GM23248 (cell line): ENCODE measurements at regions not wholly inside any gene's neighbourhood (a gene's known extent, or its start where the extent isn't known, plus 50 kb on each side); places are given as distances from the start of the nearest gene placed in this dataset.

Source experiments
- DNase-seq: peaks from one replicate; pipeline ENCODE4 v3.0.0-alpha.2; 2015
- H2AFZ ChIP-seq: fragments of 200-600 bp; sonication (generic); 2 replicates; pipeline ENCODE4 v1.6.1; 2016; ENCODE audit warnings: antibody characterized with exemption
- H3F3A ChIP-seq: fragments of 200-600 bp; sonication (generic); 2 replicates; pipeline ENCODE4 v1.6.1; 2016; ENCODE audit warnings: mild to moderate bottlenecking, antibody characterized with exemption, mixed run types; ENCODE audit not compliant: insufficient read depth
- H3K27ac ChIP-seq: fragments of 200-600 bp; sonication (generic); 2 replicates; pipeline ENCODE4 v1.5.1; 2016; ENCODE audit warnings: mild to moderate bottlenecking
- H3K27me3 ChIP-seq: fragments of 200-600 bp; sonication (generic); replicated peaks from 2 replicates; pipeline ENCODE4 v1.6.1; 2016; ENCODE audit warnings: mild to moderate bottlenecking; ENCODE audit not compliant: insufficient read depth
- H3K36me3 ChIP-seq: fragments of 200-600 bp; sonication (generic); 2 replicates; pipeline ENCODE4 v1.6.1; 2016; ENCODE audit warnings: low read depth, mild to moderate bottlenecking
- H3K4me1 ChIP-seq: fragments of 200-600 bp; sonication (generic); 2 replicates; pipeline ENCODE4 v1.6.1; 2016; ENCODE audit warnings: mild to moderate bottlenecking; ENCODE audit not compliant: insufficient read depth
- H3K4me2 ChIP-seq: fragments of 200-600 bp; sonication (generic); one replicate; pipeline ENCODE4 v1.6.1; 2016; ENCODE audit warnings: mild to moderate bottlenecking; ENCODE audit not compliant: unreplicated experiment
- H3K4me3 ChIP-seq: fragments of 200-600 bp; sonication (generic); 2 replicates; pipeline ENCODE4 v1.5.1; 2016; ENCODE audit warnings: mild to moderate bottlenecking
- H3K79me2 ChIP-seq: fragments of 200-600 bp; sonication (generic); 2 replicates; pipeline ENCODE4 v1.6.1; 2016; ENCODE audit warnings: mild to moderate bottlenecking; ENCODE audit not compliant: insufficient read depth
- H3K9ac ChIP-seq: fragments of 200-600 bp; sonication (generic); 2 replicates; pipeline ENCODE4 v1.6.1; 2016; ENCODE audit warnings: mild to moderate bottlenecking
- H3K9me2 ChIP-seq: fragments of 200-600 bp; sonication (generic); 2 replicates; pipeline ENCODE4 v1.6.1; 2016; ENCODE audit warnings: mixed run types, mild to moderate bottlenecking, moderate library complexity; ENCODE audit not compliant: insufficient read depth
- H3K9me3 ChIP-seq: fragments of 200-600 bp; sonication (generic); one replicate; pipeline ENCODE4 v1.6.1; 2017; ENCODE audit warnings: low read depth
- H4K20me1 ChIP-seq: fragments of 200-600 bp; sonication (generic); 2 replicates; pipeline ENCODE4 v1.6.0; 2016; ENCODE audit not compliant: insufficient read depth
- EZH2 ChIP-seq: fragments of 200-600 bp; sonication (generic); IDR thresholded peaks from 2 replicates; pipeline ENCODE4 v1.6.1; 2018; ENCODE audit warnings: antibody characterized with exemption, mild to moderate bottlenecking; ENCODE audit not compliant: insufficient read depth, poor library complexity, severe bottlenecking
- EZH2phosphoT487 ChIP-seq: fragments of 200-600 bp; sonication (generic); IDR thresholded peaks from 2 replicates; pipeline ENCODE4 v1.6.1; 2018; ENCODE audit warnings: antibody characterized with exemption, moderate library complexity, mild to moderate bottlenecking, low read depth; ENCODE audit not compliant: insufficient read depth
- WGBS, 2 experiments: methylation state at CpG; one replicate each; pipeline ENCODE4 v1.1.6; 2015 to 2017; ENCODE audit warnings: low lambda C conversion rate in 2 of 2, low coverage in 1 of 2; ENCODE audit errors: missing lambda C conversion rate in 2 of 2; 5-methylcytosine and 5-hydroxymethylcytosine counted together
- in situ Hi-C: fragments of 300-500 bp; cut with MboI; formaldehyde crosslinking; loops from 2 replicates; pipeline ENCODE4 v1.15.0; 2020

DNA sequence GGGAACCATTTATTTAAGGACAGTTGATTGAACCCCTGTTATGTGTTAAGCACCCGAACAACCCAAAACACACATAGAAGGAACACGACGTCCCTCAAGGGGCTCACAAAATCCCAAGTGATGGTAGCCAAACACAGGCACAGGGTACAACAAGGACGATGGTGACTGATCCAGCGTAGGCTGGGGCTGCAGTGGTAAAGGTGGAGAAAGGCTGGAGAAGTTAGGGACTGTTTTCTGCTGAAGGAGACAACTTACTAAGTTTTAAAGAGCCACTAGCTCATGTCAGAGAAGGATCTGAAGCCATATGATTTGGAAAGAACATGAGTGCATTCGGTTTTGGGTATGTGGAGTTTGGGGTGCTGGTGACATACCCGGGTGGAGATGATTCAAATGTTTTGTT lies 229.6 kb upstream of the TNRC6C start:
- DNase-seq = no peak
- 62 to 67% methylated on average over 7 of the region's 7 CpGs for WGBS, 2 experiments
- H3K4me1 ChIP-seq = no peaks in the 10 kb centered on the region
- no peak overlapping the region for H3K4me2 ChIP-seq
- H3K27me3 ChIP-seq = peaks cover 21% of the 10 kb centered on the region
- no peaks in the 10 kb centered on the region for H3F3A ChIP-seq
- no peak overlapping the region for H3K9ac ChIP-seq
- TF ChIP-seq EZH2 = no peak
- no peak for TF ChIP-seq EZH2phosphoT487
- no peak overlapping the region for H2AFZ ChIP-seq
- H3K9me2 ChIP-seq = no peaks in the 10 kb centered on the region
- no peak overlapping the region for H3K4me3 ChIP-seq
- no peaks in the 10 kb centered on the region for H3K36me3 ChIP-seq
- in situ Hi-C loops = no loop called here
- H3K9me3 ChIP-seq = no peaks in the 10 kb centered on the region
- no peak overlapping the region for H3K27ac ChIP-seq
- H4K20me1 ChIP-seq = no peaks in the 10 kb centered on the region
- no peaks in the 10 kb centered on the region for H3K79me2 ChIP-seq

DNA sequence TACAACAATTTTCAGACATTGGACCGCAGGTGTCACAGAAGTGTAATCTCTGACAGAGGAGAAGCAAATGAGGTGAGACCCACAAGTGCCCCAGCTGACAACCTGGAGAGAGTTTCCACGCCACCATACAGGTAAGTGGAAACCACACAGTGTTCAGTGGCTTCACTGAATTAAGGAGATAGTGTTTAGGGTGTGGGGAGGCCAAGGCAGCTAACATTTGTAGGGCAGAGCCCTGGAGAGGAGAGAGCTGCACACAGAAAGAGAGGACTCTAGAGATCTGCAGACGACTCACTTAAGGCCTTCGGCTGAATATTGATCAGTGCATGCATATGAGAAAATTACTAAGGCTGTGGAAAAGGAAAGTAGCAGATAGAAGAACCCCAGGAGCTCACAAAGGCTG lies 228.9 kb upstream of the TNRC6C start:
- no peaks in the 10 kb centered on the region for H4K20me1 ChIP-seq
- H3K4me3 ChIP-seq = no peak overlapping the region
- no peaks in the 10 kb centered on the region for H3K4me1 ChIP-seq
- no peaks in the 10 kb centered on the region for H3K79me2 ChIP-seq
- no peaks in the 10 kb centered on the region for H3K9me3 ChIP-seq
- no peaks in the 10 kb centered on the region for H3F3A ChIP-seq
- H3K27me3 ChIP-seq = peaks cover 24% of the 10 kb centered on the region
- 71 to 73% methylated on average over 4 of the region's 4 CpGs for WGBS, 2 experiments
- no peak overlapping the region for H3K9ac ChIP-seq
- H3K4me2 ChIP-seq = no peak overlapping the region
- H3K27ac ChIP-seq = no peak overlapping the region
- no peaks in the 10 kb centered on the region for H3K9me2 ChIP-seq
- in situ Hi-C loops = no loop called here
- DNase-seq = no peak
- H2AFZ ChIP-seq = no peak overlapping the region
- TF ChIP-seq EZH2 = no peak
- TF ChIP-seq EZH2phosphoT487 = no peak
- H3K36me3 ChIP-seq = no peaks in the 10 kb centered on the region

DNA sequence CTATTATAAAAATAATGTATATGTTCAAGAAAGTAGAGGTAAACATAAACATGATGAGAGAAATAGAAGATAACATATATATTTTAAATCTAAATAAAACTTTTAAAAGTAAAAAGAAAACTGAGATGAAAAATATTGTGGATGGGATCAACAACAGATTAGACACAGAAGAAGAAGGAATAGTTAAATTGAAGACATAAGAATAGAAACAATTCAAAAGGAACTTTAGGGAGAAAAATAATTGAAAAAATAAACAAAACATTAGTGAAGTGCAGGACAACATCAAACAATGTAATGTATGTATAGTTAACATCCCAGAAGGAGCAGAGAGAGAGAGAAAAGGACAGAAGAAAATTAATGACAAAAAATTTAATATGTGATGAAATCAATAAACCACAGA lies 228.1 kb upstream of the TNRC6C start:
- H3K27ac ChIP-seq = no peak overlapping the region
- in situ Hi-C loops = no loop called here
- no peak for DNase-seq
- no peaks in the 10 kb centered on the region for H3K9me3 ChIP-seq
- peaks cover 32% of the 10 kb centered on the region for H3K27me3 ChIP-seq
- no peak overlapping the region for H3K9ac ChIP-seq
- no peaks in the 10 kb centered on the region for H3K4me1 ChIP-seq
- H3K79me2 ChIP-seq = no peaks in the 10 kb centered on the region
- no peak overlapping the region for H2AFZ ChIP-seq
- no peaks in the 10 kb centered on the region for H3K9me2 ChIP-seq
- TF ChIP-seq EZH2phosphoT487 (no peak), EZH2 (no peak)
- H3K4me2 ChIP-seq = no peak overlapping the region
- no peaks in the 10 kb centered on the region for H3K36me3 ChIP-seq
- no peaks in the 10 kb centered on the region for H4K20me1 ChIP-seq
- no peak overlapping the region for H3K4me3 ChIP-seq
- no peaks in the 10 kb centered on the region for H3F3A ChIP-seq

DNA sequence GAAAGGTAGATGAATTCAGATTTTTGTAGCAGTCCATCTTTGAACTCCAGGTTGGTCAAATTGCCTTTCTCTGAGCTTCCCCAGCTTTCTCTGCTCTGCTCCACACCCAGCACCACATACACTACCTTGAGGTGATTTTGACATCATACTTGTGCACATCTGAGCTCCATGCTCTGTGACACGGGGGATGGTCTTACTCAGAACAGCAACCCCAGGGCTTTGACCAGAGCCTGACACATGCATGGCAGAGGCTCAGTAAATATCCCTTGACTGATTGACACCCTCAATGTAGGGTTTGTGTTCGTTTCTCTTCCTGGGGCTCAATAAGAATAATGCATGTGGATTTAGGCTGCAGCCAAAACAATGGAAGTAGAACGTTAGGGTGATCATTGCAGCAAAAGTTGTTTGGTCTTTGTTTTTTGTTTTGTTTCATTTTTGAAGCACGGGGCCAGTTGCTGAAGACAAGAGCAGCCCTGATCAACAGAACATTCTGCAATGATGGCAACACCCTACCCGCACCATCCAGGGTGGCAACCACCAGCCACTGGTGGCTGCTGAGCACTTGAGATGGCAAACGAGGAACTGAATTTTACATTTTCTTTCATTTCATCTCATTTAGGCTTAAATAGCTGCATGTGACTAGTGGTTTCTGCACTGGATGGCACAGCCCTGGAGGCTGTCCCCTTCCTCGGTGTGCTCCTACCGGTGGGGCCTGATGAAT lies 224.8 kb upstream of the TNRC6C start:
- 15 to 16% methylated on average over 8 of the region's 8 CpGs for WGBS, 2 experiments
- in situ Hi-C loops = no loop called here
- H3K27me3 ChIP-seq = peaks cover 56% of the 10 kb centered on the region

More for the DNA sequence above, 224.8 kb upstream of the TNRC6C start:
- DNase-seq = no peak
- H3K27ac ChIP-seq = no peak overlapping the region
- H4K20me1 ChIP-seq = no peaks in the 10 kb centered on the region
- H3K79me2 ChIP-seq = no peaks in the 10 kb centered on the region
- no peak for TF ChIP-seq EZH2
- no peaks in the 10 kb centered on the region for H3K36me3 ChIP-seq
- H3K4me1 ChIP-seq = no peaks in the 10 kb centered on the region
- H3K4me3 ChIP-seq = no peak overlapping the region
- no peak overlapping the region for H3K9ac ChIP-seq
- H3K9me3 ChIP-seq = no peaks in the 10 kb centered on the region
- no peak overlapping the region for H3K4me2 ChIP-seq
- H3K9me2 ChIP-seq = no peaks in the 10 kb centered on the region
- H2AFZ ChIP-seq = no peak overlapping the region
- no peaks in the 10 kb centered on the region for H3F3A ChIP-seq
